Loucy (cell line): ENCODE measurements at regions not wholly inside any gene's neighbourhood (a gene's known extent, or its start where the extent isn't known, plus 50 kb on each side); places are given as distances from the start of the nearest gene placed in this dataset.

Experiments used
- H2AFZ ChIP-seq: fragments of 200-600 bp; sonication (generic); 2 replicates; pipeline ENCODE4 v1.6.0; 2016; ENCODE audit warnings: antibody characterized with exemption, mild to moderate bottlenecking, low read length, moderate library complexity
- H3F3A ChIP-seq: fragments of 200-600 bp; 2 replicates; pipeline ENCODE4 v1.6.0; 2016; ENCODE audit warnings: antibody characterized with exemption, low read depth, mild to moderate bottlenecking
- H3K27me3 ChIP-seq: fragments of 200-600 bp; sonication (generic); 2 replicates; pipeline ENCODE4 v1.6.1; 2014; ENCODE audit warnings: low read length, mild to moderate bottlenecking; ENCODE audit not compliant: insufficient read depth, poor library complexity, severe bottlenecking
- H3K36me3 ChIP-seq: fragments of 200-600 bp; sonication (generic); 2 replicates; pipeline ENCODE4 v1.6.1; 2016; ENCODE audit warnings: low read length; ENCODE audit not compliant: insufficient read depth
- H3K4me1 ChIP-seq: fragments of 200-600 bp; sonication (generic); 2 replicates; pipeline ENCODE4 v1.5.1; 2014; ENCODE audit warnings: low read length, mild to moderate bottlenecking; ENCODE audit not compliant: insufficient read depth, poor library complexity, severe bottlenecking
- H3K4me2 ChIP-seq: fragments of 200-600 bp; sonication (generic); 2 replicates; pipeline ENCODE4 v1.6.0; 2014; ENCODE audit warnings: antibody characterized with exemption, low read length, low read depth, mild to moderate bottlenecking; ENCODE audit not compliant: poor library complexity, severe bottlenecking
- H3K4me3 ChIP-seq: fragments of 200-600 bp; sonication (generic); 2 replicates; pipeline ENCODE4 v1.5.1; 2014; ENCODE audit warnings: low read length, mild to moderate bottlenecking, mixed read lengths; ENCODE audit not compliant: poor library complexity, severe bottlenecking
- H3K79me2 ChIP-seq: fragments of 200-600 bp; sonication (generic); 2 replicates; pipeline ENCODE4 v1.6.1; 2014; ENCODE audit warnings: low read length; ENCODE audit not compliant: insufficient read depth
- H3K9ac ChIP-seq: fragments of 200-600 bp; sonication (generic); 2 replicates; pipeline ENCODE4 v1.6.0; 2014; ENCODE audit warnings: mild to moderate bottlenecking, low read depth, low read length, moderate library complexity; ENCODE audit not compliant: poor library complexity, severe bottlenecking
- H3K9me2 ChIP-seq: fragments of 200-600 bp; sonication (generic); replicated peaks from 2 replicates; pipeline ENCODE4 v1.6.1; 2016; ENCODE audit warnings: low read depth, low read length, mixed read lengths
- H3K9me3 ChIP-seq: fragments of 200-600 bp; sonication (generic); 2 replicates; pipeline ENCODE4 v1.6.1; 2014; ENCODE audit warnings: mild to moderate bottlenecking, antibody characterized with exemption, low read length, low read depth; ENCODE audit not compliant: insufficient read depth
- H4K20me1 ChIP-seq: fragments of 200-600 bp; sonication (generic); 2 replicates; pipeline ENCODE4 v1.6.0; 2014; ENCODE audit warnings: antibody characterized with exemption, low read length, mild to moderate bottlenecking; ENCODE audit not compliant: insufficient read depth, poor library complexity, severe bottlenecking
- CTCF ChIP-seq: fragments of 200-600 bp; sonication (generic); conservative IDR thresholded peaks from 2 replicates; pipeline ENCODE4 v1.5.1; 2014; ENCODE audit warnings: mild to moderate bottlenecking, antibody characterized with exemption, low read length
- EZH2phosphoT487 ChIP-seq: fragments of 200-600 bp; IDR thresholded peaks from 2 replicates; pipeline ENCODE4 v1.6.1; 2018; ENCODE audit warnings: antibody characterized with exemption, mild to moderate bottlenecking, moderate library complexity, borderline replicate concordance

- Histone ChIP-seq H3K36me3 (no peaks in the 10 kb centered on the region), H3K9ac (no peak overlapping the region), H2AFZ (no peak overlapping the region), H3K4me2 (no peak overlapping the region), H3K9me2 (no peaks in the 10 kb centered on the region), H3K4me3 (no peak overlapping the region), H3K79me2 (no peaks in the 10 kb centered on the region), H3K9me3 (no peaks in the 10 kb centered on the region; the same call in 1 of the 2 replicates), H3K27me3 (no peaks in the 10 kb centered on the region), H3K4me1 (no peaks in the 10 kb centered on the region), H4K20me1 (no peaks in the 10 kb centered on the region), H3F3A (no peaks in the 10 kb centered on the region)
- TF ChIP-seq CTCF, result no peak
These were observed 258.0 kb upstream of the FMN2 start for GRCh38 chr1:239833723-239834122.

DNA sequence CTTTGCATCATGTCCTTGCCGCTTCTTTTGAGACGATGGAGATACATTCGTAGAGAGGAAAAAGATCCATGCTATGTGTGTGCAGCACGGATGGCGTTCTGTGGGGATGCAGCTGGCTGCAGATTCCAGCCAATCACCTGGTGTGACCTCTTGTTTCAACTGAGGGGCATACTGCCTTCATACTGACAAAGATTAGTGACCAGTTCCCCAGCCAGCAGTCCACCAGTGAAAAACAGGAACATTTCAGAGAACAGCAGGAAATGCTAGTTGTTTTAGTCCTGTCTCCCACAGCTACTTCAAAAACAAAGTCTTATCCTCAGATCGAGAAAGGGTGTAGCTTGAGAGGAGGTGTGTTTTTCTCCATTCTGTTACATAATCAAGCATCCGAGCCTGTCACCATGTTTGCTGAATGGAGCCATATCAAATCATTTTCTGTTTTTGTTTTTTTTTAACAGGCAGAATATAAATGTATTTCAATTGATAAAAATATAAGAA, 255.7 kb upstream of the FMN2 start:
- Histone ChIP-seq H3K4me3 (no peak overlapping the region), H3K4me1 (no peaks in the 10 kb centered on the region), H3K36me3 (no peaks in the 10 kb centered on the region), H3K9me3 (no peaks in the 10 kb centered on the region; the same call in 1 of the 2 replicates), H4K20me1 (no peaks in the 10 kb centered on the region), H3K4me2 (no peak overlapping the region), H3K9me2 (0 out of 2 replicates have a peak, but pooled peaks cover 3% of the 10 kb centered on the region), H3K27me3 (no peaks in the 10 kb centered on the region), H3F3A (no peaks in the 10 kb centered on the region), H3K79me2 (no peaks in the 10 kb centered on the region), H2AFZ (no peak overlapping the region), H3K9ac (no peak overlapping the region)
- TF ChIP-seq EZH2phosphoT487, result no peak
- no peak for TF ChIP-seq CTCF

DNA sequence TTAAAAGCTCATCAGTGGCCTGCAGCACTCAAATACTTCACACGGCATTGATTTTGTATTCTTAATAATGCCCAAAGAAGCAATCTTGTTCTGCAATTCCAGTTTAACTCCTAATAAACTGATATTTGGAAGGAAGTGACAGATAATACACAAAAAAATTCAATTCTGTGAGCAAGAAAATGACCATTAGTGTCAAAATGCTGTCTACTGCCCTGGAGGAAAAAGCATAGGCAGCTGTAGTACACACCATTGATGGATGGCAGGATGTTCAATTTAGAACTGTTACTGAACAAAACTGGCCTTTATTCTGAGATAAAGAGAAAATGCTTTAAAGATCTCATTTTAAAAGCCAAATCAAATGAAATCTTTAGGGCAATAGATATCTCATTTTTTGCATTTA, 251.3 kb upstream of the FMN2 start:
- TF ChIP-seq EZH2phosphoT487 (no peak), CTCF (no peak)
- H3K9ac ChIP-seq, result no peak overlapping the region
- no peaks in the 10 kb centered on the region for H3K36me3 ChIP-seq
- no peak overlapping the region for H3K4me3 ChIP-seq
- no peaks in the 10 kb centered on the region for H3F3A ChIP-seq
- H3K79me2 ChIP-seq, result no peaks in the 10 kb centered on the region
- no peaks in the 10 kb centered on the region for H3K27me3 ChIP-seq
- H3K4me2 ChIP-seq, result no peak overlapping the region
- no peaks in the 10 kb centered on the region for H3K4me1 ChIP-seq
- 0 out of 2 replicates have a peak, but pooled peaks cover 3% of the 10 kb centered on the region for H3K9me2 ChIP-seq
- H4K20me1 ChIP-seq, result no peaks in the 10 kb centered on the region
- no peaks in the 10 kb centered on the region; the same call in 1 of the 2 replicates for H3K9me3 ChIP-seq
- no peak overlapping the region for H2AFZ ChIP-seq
